Stomach (tissue), 4 donors: ENCODE measurements at regions not wholly inside any gene's neighbourhood (a gene's known extent, or its start where the extent isn't known, plus 50 kb on each side); places are given as distances from the start of the nearest gene placed in this dataset.

Source experiments
- EP300 ChIP-seq: sonication (generic); formaldehyde crosslinking; IDR thresholded peaks from one replicate; pipeline ENCODE4 v1.6.1; 2017; ENCODE audit warnings: antibody characterized with exemption
- POLR2A ChIP-seq, 4 donors: fragments of 450-650 bp; IDR thresholded peaks; one replicate each; pipeline ENCODE4 v1.6.1; 2016; ENCODE audit warnings: antibody characterized with exemption in 4 of 4, control low read depth in 2 of 4, mild to moderate bottlenecking in 1 of 4, moderate library complexity in 1 of 4
- POLR2AphosphoS5 ChIP-seq, 3 donors: sonication (generic); formaldehyde crosslinking; IDR thresholded peaks; one replicate each; pipeline ENCODE4 v1.6.1; 2016; ENCODE audit warnings: antibody characterized with exemption in 3 of 3
- TF ChIP-seq, protein P1 (sequence below), 7 experiments: fragments of 450-650 bp in 4 of 7; fragments of 200-600 bp in 3 of 7; sonication (generic) in 3 of 7; IDR thresholded peaks; one replicate each; pipeline ENCODE4 v1.5.1; 2016 to 2019; ENCODE audit warnings: antibody characterized with exemption in 7 of 7, control low read depth in 2 of 7, mild to moderate bottlenecking in 1 of 7

DNA sequence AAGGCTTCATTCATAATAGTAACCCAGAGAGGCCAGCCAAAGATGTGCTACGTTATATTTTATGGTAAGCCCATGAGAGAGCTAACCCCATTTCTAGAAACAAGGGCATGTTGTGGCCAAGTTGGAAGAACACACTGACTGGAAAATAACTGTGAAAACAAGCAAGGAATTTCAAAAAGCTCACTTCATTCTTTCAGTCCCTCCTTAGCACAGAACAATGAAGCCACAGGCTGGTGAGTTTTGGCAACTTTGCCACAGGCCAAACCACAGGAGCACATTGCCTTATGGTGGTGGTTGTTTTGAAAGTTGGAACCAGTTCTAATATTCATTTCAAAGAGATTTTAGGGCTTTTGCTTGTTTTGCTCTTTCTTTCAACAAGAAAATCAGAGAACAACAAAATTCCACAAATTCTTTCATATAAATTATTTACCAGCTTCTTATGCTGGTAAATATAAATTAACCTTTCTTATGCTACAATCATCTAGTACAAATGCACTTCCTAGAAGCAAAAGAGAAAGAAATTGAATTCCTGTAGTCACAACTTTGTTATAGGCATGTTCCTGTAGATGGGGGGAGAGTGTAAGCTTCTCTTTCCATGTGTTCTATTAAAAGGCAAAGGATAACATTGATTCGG is 225.4 kb upstream of the RFX3 start:
- no peak for TF ChIP-seq POLR2A (IDR thresholded peaks at IDR 0.05)
- TF ChIP-seq, protein P1, sequence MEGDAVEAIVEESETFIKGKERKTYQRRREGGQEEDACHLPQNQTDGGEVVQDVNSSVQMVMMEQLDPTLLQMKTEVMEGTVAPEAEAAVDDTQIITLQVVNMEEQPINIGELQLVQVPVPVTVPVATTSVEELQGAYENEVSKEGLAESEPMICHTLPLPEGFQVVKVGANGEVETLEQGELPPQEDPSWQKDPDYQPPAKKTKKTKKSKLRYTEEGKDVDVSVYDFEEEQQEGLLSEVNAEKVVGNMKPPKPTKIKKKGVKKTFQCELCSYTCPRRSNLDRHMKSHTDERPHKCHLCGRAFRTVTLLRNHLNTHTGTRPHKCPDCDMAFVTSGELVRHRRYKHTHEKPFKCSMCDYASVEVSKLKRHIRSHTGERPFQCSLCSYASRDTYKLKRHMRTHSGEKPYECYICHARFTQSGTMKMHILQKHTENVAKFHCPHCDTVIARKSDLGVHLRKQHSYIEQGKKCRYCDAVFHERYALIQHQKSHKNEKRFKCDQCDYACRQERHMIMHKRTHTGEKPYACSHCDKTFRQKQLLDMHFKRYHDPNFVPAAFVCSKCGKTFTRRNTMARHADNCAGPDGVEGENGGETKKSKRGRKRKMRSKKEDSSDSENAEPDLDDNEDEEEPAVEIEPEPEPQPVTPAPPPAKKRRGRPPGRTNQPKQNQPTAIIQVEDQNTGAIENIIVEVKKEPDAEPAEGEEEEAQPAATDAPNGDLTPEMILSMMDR (IDR thresholded peaks at IDR 0.05) = no peak
- TF ChIP-seq EP300 = no peak
- TF ChIP-seq POLR2AphosphoS5 (IDR thresholded peaks at IDR 0.05) = no peak
